ENCODE measurements at regions not wholly inside any gene's neighbourhood (a gene's known extent, or its start where the extent isn't known, plus 50 kb on each side); places are given as distances from the start of the nearest gene placed in this dataset.

DNA sequence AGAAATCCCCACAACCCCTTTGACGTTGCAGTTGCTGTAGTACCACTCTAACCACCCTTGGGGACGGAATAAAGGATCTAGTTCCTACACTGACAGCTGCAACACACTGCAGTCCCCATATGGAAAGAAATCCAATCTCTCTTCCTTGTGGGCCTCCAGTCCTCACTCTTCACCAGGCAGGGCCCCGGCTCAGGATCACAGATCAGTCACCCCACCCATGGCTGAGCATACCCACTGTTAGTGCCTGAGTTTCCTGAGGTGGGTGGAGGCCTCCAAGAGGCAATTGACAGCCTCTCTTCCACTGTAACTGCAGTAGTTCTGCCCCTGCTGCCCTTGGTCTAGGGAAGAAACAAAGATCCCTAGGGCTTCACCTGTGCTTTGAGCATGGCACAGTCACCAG is 670.0 kb upstream of the CDH2 start:
- 71% methylated on average over 1 of the region's 3 CpGs; no CpG with 5 or more reads in 1 of the 2 donors for WGBS, 2 donors (ENCODE audit: low coverage in 1 of 2)
- no peak for TF ChIP-seq POLR2AphosphoS5 (IDR thresholded peaks at IDR 0.05)
- TF ChIP-seq, protein P1, sequence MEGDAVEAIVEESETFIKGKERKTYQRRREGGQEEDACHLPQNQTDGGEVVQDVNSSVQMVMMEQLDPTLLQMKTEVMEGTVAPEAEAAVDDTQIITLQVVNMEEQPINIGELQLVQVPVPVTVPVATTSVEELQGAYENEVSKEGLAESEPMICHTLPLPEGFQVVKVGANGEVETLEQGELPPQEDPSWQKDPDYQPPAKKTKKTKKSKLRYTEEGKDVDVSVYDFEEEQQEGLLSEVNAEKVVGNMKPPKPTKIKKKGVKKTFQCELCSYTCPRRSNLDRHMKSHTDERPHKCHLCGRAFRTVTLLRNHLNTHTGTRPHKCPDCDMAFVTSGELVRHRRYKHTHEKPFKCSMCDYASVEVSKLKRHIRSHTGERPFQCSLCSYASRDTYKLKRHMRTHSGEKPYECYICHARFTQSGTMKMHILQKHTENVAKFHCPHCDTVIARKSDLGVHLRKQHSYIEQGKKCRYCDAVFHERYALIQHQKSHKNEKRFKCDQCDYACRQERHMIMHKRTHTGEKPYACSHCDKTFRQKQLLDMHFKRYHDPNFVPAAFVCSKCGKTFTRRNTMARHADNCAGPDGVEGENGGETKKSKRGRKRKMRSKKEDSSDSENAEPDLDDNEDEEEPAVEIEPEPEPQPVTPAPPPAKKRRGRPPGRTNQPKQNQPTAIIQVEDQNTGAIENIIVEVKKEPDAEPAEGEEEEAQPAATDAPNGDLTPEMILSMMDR (IDR thresholded peaks at IDR 0.05): no peak
- TF ChIP-seq EP300 (IDR thresholded peaks at IDR 0.05): no peak
- no peak for TF ChIP-seq POLR2A (IDR thresholded peaks at IDR 0.05)
- Histone ChIP-seq H3K9me3 (peaks cover 0 to 9% (median 0%) of the 10 kb centered on the region in 3 donors), H3K36me3 (no peaks in the 10 kb centered on the region), H3K4me3 (no peak overlapping the region), H3K4me1 (no peaks in the 10 kb centered on the region), H3K27ac (no peak overlapping the region), H3K27me3 (no peaks in the 10 kb centered on the region)
- ATAC-seq: no peak

DNA sequence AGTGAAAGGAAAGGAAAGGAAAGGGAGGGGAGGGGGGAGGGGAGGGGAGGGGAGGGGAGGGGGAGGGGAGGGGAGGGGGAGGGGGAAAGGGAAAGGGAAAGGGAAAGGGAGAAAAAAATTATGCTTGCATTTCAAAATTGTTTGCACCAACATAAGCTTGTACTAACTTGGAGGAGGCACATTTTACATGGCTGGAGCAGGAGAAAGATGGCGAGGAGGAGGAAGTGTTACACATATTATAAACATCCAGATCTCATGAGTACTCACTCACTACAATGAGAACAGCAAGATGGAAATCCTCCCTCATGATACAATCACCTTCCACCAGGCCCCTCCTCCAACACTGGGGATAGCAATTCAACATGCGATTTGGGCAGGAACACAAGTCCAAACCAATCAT is 660.2 kb upstream of the CDH2 start:
- Histone ChIP-seq H3K27me3 (no peaks in the 10 kb centered on the region), H3K4me3 (no peak overlapping the region), H3K36me3 (no peaks in the 10 kb centered on the region), H3K27ac (no peak overlapping the region), H3K4me1 (no peaks in the 10 kb centered on the region), H3K9me3 (no peaks in the 10 kb centered on the region)
- ATAC-seq: no peak
- WGBS, 2 donors (ENCODE audit: low coverage in 1 of 2): 51 to 87% methylated on average over 2 of the region's 2 CpGs
- TF ChIP-seq, protein P1 (IDR thresholded peaks at IDR 0.05): no peak
- no peak for TF ChIP-seq POLR2AphosphoS5 (IDR thresholded peaks at IDR 0.05)
- no peak for TF ChIP-seq POLR2A (IDR thresholded peaks at IDR 0.05)
- TF ChIP-seq EP300 (IDR thresholded peaks at IDR 0.05): no peak

DNA sequence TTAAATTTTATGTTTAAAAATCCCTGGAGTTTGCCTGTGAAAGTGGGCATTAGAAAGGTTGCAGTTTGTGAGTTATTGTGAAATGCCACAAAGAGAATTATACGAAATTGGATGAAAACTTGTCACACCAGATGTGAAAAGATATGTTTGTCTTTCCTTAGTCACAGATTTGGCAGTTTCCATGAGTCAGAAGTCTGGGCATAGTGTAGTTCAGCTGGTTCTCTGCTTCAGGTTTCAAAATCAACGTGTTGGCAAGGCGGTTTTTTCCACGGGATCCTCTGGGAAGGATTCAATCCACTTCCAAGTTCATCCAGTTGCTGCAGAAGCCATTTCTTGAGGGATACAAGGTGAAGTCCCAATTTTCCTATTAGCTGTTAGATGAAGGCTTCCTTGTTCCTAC is 658.0 kb upstream of the CDH2 start:
- Histone ChIP-seq H3K36me3 (no peaks in the 10 kb centered on the region), H3K27me3 (no peaks in the 10 kb centered on the region), H3K4me1 (no peaks in the 10 kb centered on the region), H3K27ac (no peak overlapping the region), H3K9me3 (no peaks in the 10 kb centered on the region), H3K4me3 (no peak overlapping the region)
- no peak for ATAC-seq
- TF ChIP-seq, protein P1 (IDR thresholded peaks at IDR 0.05): no peak
- TF ChIP-seq POLR2AphosphoS5 (IDR thresholded peaks at IDR 0.05) (no peak), POLR2A (IDR thresholded peaks at IDR 0.05) (no peak), EP300 (IDR thresholded peaks at IDR 0.05) (no peak)
- WGBS, 2 donors (ENCODE audit: low coverage in 1 of 2): 83 to 89% methylated on average over 4 of the region's 4 CpGs

DNA sequence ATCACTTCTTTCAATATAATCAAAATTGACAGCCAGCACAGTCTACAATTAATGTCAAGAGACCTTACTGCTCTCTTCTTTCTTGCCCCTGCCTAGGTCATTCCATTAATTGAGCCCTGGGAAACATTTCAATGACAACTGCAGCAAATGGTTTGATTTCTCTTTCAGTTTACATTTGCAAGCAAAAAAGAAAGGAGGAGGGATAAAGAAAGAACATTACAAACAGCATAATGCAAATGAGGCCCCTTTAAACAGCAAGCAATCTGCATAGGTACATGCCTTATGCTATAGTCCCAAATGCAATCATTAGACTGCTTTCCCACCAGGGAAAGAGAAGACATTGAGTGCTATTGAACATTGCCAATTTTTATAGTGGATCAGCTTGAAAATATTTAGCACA is 655.0 kb upstream of the CDH2 start:
- ATAC-seq: no peak
- Histone ChIP-seq H3K27me3 (no peaks in the 10 kb centered on the region), H3K4me3 (no peak overlapping the region), H3K36me3 (no peaks in the 10 kb centered on the region), H3K9me3 (no peaks in the 10 kb centered on the region), H3K4me1 (no peaks in the 10 kb centered on the region), H3K27ac (no peak overlapping the region)
- TF ChIP-seq, protein P1 (IDR thresholded peaks at IDR 0.05): no peak
- TF ChIP-seq EP300 (IDR thresholded peaks at IDR 0.05) (no peak), POLR2AphosphoS5 (IDR thresholded peaks at IDR 0.05) (no peak), POLR2A (IDR thresholded peaks at IDR 0.05) (no peak)

DNA sequence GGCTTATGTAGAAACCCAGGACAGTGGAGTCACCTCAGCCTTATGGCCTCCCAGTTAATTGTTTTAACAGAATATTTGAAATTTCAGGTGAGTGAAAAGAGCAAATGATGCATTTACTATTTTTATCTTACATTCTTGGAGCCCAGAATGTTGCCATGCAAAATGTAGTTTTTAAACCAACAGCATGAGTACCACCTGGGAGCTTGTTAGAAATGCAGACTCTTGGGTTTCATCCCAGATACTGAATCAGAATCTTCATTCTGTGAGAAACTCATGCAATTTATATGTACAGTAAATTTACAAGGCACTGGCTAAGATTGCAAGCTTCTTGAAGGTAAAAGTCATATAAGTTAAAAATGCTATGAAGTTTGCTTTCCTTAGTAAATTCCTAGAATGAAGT is 654.5 kb upstream of the CDH2 start:
- ATAC-seq: no peak
- Histone ChIP-seq H3K4me3 (no peak overlapping the region), H3K27me3 (no peaks in the 10 kb centered on the region)

More for the DNA sequence above, 654.5 kb upstream of the CDH2 start:
- TF ChIP-seq EP300 (IDR thresholded peaks at IDR 0.05): no peak
- TF ChIP-seq POLR2AphosphoS5 (IDR thresholded peaks at IDR 0.05): no peak
- TF ChIP-seq POLR2A (IDR thresholded peaks at IDR 0.05): no peak
- TF ChIP-seq, protein P1 (IDR thresholded peaks at IDR 0.05): no peak
- no peaks in the 10 kb centered on the region for H3K36me3 ChIP-seq
- no peaks in the 10 kb centered on the region for H3K4me1 ChIP-seq
- H3K9me3 ChIP-seq: no peaks in the 10 kb centered on the region
- H3K27ac ChIP-seq: no peak overlapping the region
